A549 (cell line): ENCODE measurements at regions not wholly inside any gene's neighbourhood (a gene's known extent, or its start where the extent isn't known, plus 50 kb on each side); places are given as distances from the start of the nearest gene placed in this dataset.

Experiments
- ATAC-seq, 2 experiments: fragments of 200-7000 bp in 1 of 2; fragments of >200 bp in 1 of 2; cut with Nextera tagmentation in 1 of 2; cut with Tn5 transposase in 1 of 2; 3 replicates each; pipeline versions ENCODE4 v1.8.0 to v1.9.1; 2018 to 2020; ENCODE audit warnings: mild to moderate bottlenecking in 1 of 2, moderate library complexity in 1 of 2
- CTCF ChIA-PET: fragments of 300-600 bp; sonication (Branson Sonifier 250); formaldehyde crosslinking; extraction: SDS; loops from one replicate; lab custom pipeline; 2021; ENCODE audit warnings: antibody characterized with exemption, inconsistent platforms; lab: Yijun Ruan, JAX
- POLR2A ChIA-PET: fragments of 350-600 bp; formaldehyde crosslinking; extraction: SDS; loops from one replicate; lab custom pipeline; 2021; ENCODE audit warnings: antibody characterized with exemption, inconsistent platforms; lab: Yijun Ruan, JAX
- DNase-seq, 2 experiments: peaks; one replicate each; pipeline versions ENCODE4 v3.0.0 to v3.0.0-alpha.2; 2011 to 2016; ENCODE audit warnings: low read depth in 1 of 2, low spot score in 1 of 2
- FAIRE-seq: peaks from 2 replicates; lab custom pipeline; 2011; peaks lifted over from hg19 to GRCh38; lab: Jason Lieb, UNC
- H3K27ac ChIP-seq, 2 experiments: fragments of >200 bp; sonication (Bioruptor Twin); formaldehyde crosslinking; 3 replicates each; pipeline ENCODE4 v1.5.1; 2016 to 2017
- H3K4me1 ChIP-seq: fragments of >200 bp; sonication (Bioruptor Twin); formaldehyde crosslinking; 3 replicates; pipeline ENCODE4 v1.6.1; 2016
- H3K4me2 ChIP-seq: fragments of >200 bp; sonication (Bioruptor Twin); formaldehyde crosslinking; 3 replicates; pipeline ENCODE4 v1.6.1; 2016
- H3K4me3 ChIP-seq: fragments of >200 bp; sonication (Bioruptor Twin); formaldehyde crosslinking; 3 replicates; pipeline ENCODE4 v1.5.1; 2016
- H3K9me3 ChIP-seq: fragments of >200 bp; sonication (Bioruptor Twin); formaldehyde crosslinking; 3 replicates; pipeline ENCODE4 v1.6.1; 2016
- BCL3 ChIP-seq: fragments of >200 bp; sonication (Bioruptor Twin); formaldehyde crosslinking; IDR thresholded peaks from 3 replicates; pipeline ENCODE4 v1.6.1; 2016
- CBX8 ChIP-seq: fragments of 200-600 bp; sonication (generic); IDR thresholded peaks from 2 replicates; pipeline ENCODE4 v1.6.1; 2016
- CEBPB ChIP-seq, 2 experiments: fragments of >200 bp in 1 of 2; sonication (Bioruptor Twin) in 1 of 2; formaldehyde crosslinking in 1 of 2; IDR thresholded peaks; 2 replicates each; pipeline ENCODE4 v1.6.1; 2012 to 2016
- CHD4 ChIP-seq: fragments of 200-600 bp; sonication (generic); IDR thresholded peaks from 2 replicates; pipeline ENCODE4 v1.6.1; 2016; ENCODE audit warnings: antibody characterized with exemption, mild to moderate bottlenecking, borderline replicate concordance
- EHF ChIP-seq: fragments of 250-450 bp; sonication (Bioruptor Pico); IDR thresholded peaks from 2 replicates; pipeline ENCODE4 v1.5.0; 2020; ENCODE audit warnings: mild to moderate bottlenecking
- EHMT2 ChIP-seq: fragments of 200-600 bp; sonication (generic); IDR thresholded peaks from 2 replicates; pipeline ENCODE4 v1.6.1; 2016; ENCODE audit warnings: antibody characterized with exemption, low read depth, mild to moderate bottlenecking, moderate library complexity
- ESRRA ChIP-seq: fragments of 150-350 bp; IDR thresholded peaks from 2 replicates; pipeline ENCODE4 v1.6.1; 2014; ENCODE audit warnings: mild to moderate bottlenecking, low read length, borderline replicate concordance
- FOXS1 ChIP-seq: fragments of 250-450 bp; sonication (Bioruptor Pico); IDR thresholded peaks from 2 replicates; pipeline ENCODE4 v1.5.0; 2020; ENCODE audit warnings: mild to moderate bottlenecking, moderate library complexity
- HDAC2 ChIP-seq: fragments of 200-600 bp; sonication (generic); IDR thresholded peaks from 2 replicates; pipeline ENCODE4 v1.6.1; 2016
- HES2 ChIP-seq: fragments of >200 bp; sonication (Bioruptor Twin); formaldehyde crosslinking; IDR thresholded peaks from 2 replicates; pipeline ENCODE4 v1.6.1; 2016
- HOXB5 ChIP-seq: fragments of 250-450 bp; sonication (Bioruptor Pico); IDR thresholded peaks from 2 replicates; pipeline ENCODE4 v1.5.0; 2020; ENCODE audit warnings: mild to moderate bottlenecking, moderate library complexity
- KDM1A ChIP-seq: fragments of 200-600 bp; sonication (generic); IDR thresholded peaks from 2 replicates; pipeline ENCODE4 v1.6.1; 2016; ENCODE audit warnings: low read depth, mild to moderate bottlenecking
- MAX ChIP-seq: IDR thresholded peaks from 2 replicates; pipeline ENCODE4 v1.6.1; 2012
- MAZ ChIP-seq: fragments of 150-350 bp; IDR thresholded peaks from 2 replicates; pipeline ENCODE4 v1.6.1; 2014; ENCODE audit warnings: antibody characterized with exemption, low read depth, low read length, borderline replicate concordance
- NFE2L2 ChIP-seq: fragments of 150-350 bp; conservative IDR thresholded peaks from 2 replicates; pipeline ENCODE4 v1.6.1; 2014; ENCODE audit warnings: low read length
- NR3C1 ChIP-seq: fragments of >200 bp; sonication (Bioruptor Twin); formaldehyde crosslinking; IDR thresholded peaks from 3 replicates; pipeline ENCODE4 v1.6.1; 2017
- RAD21 ChIP-seq, 2 experiments: fragments of >200 bp in 1 of 2; sonication (Bioruptor Twin) in 1 of 2; formaldehyde crosslinking in 1 of 2; IDR thresholded peaks in 1 of 2; conservative IDR thresholded peaks in 1 of 2; 2 replicates in 1 of 2; 3 replicates in 1 of 2; pipeline ENCODE4 v1.6.1; 2012 to 2018; ENCODE audit warnings: inconsistent platforms in 1 of 2
- SREBF2 ChIP-seq: fragments of 450-650 bp; IDR thresholded peaks from 2 replicates; pipeline ENCODE4 v1.6.1; 2014; ENCODE audit warnings: mild to moderate bottlenecking, moderate library complexity
- TFCP2L1 ChIP-seq: fragments of 250-450 bp; sonication (Bioruptor Pico); IDR thresholded peaks from 2 replicates; pipeline ENCODE4 v1.5.0; 2021; ENCODE audit warnings: mild to moderate bottlenecking
- TP53 ChIP-seq: fragments of 250-450 bp; sonication (Bioruptor Pico); IDR thresholded peaks from 2 replicates; pipeline ENCODE4 v1.5.0; 2021; ENCODE audit warnings: mild to moderate bottlenecking, moderate library complexity
- ZC3H11A ChIP-seq: fragments of 450-650 bp; IDR thresholded peaks from 2 replicates; pipeline ENCODE4 v1.6.1; 2014; ENCODE audit warnings: antibody characterized with exemption, mild to moderate bottlenecking
- ZFP36 ChIP-seq: fragments of 450-650 bp; IDR thresholded peaks from 2 replicates; pipeline ENCODE4 v1.6.1; 2014; ENCODE audit warnings: borderline replicate concordance; ENCODE audit not compliant: partially characterized antibody
- WGBS: methylation state at CpG from one replicate; pipeline ENCODE4 v1.1.6; 2017; ENCODE audit errors: missing lambda C conversion rate; 5-methylcytosine and 5-hydroxymethylcytosine counted together

- TF ChIP-seq CEBPB (IDR thresholded peaks at IDR 0.05) (no peak), TFCP2L1 (CRISPR knock-in tag) (no peak), ZC3H11A (no peak), CHD4 (no peak), EHF (CRISPR knock-in tag) (no peak), ZFP36 (no peak), HOXB5 (CRISPR knock-in tag) (no peak)
- TF ChIP-seq, all 56 proteins: peak for 0
- ATAC-seq (no peak), FAIRE-seq (no peak), DNase-seq (no peak)
- CTCF ChIA-PET = no interaction called here
- Histone ChIP-seq H3K4me3 (no peak overlapping the region), H3K9me3 (no peaks in the 10 kb centered on the region), H3K4me1 (no peaks in the 10 kb centered on the region), H3K27ac (no peak overlapping the region), H3K4me2 (no peak overlapping the region)
- POLR2A ChIA-PET = no interaction called here
- WGBS = 52% methylated on average over 6 of the region's 6 CpGs
Observed at GRCh38 chr7:142383841-142384492, 126.1 kb upstream of the PRSS58 start.

- no peak for TF ChIP-seq HOXB5 (CRISPR knock-in tag)
- no peaks in the 10 kb centered on the region for H3K4me1 ChIP-seq
- 18% methylated on average over 2 of the region's 2 CpGs for WGBS
- FAIRE-seq (no peak), DNase-seq (no peak), ATAC-seq (no peak)
- no peak overlapping the region for H3K4me3 ChIP-seq
- H3K27ac ChIP-seq = no peak overlapping the region
- ChIA-PET CTCF (interaction anchor here (0.8 to 1.1 kb wide), 3 partner anchors 10 to 17 kb away, joined by 3 to 5 read pairs (median 3); no protein-coding TSS in a partner anchor), POLR2A (no interaction called here)
- no peak overlapping the region for H3K4me2 ChIP-seq
- H3K9me3 ChIP-seq = no peaks in the 10 kb centered on the region
Observed at GRCh38 chr7:142381727-142382390, 124.0 kb upstream of the PRSS58 start.

GRCh38 chr7:142380069-142380468 is 122.2 kb upstream of the PRSS58 start:
- ATAC-seq (no peak), DNase-seq (no peak), FAIRE-seq (no peak)
- ChIA-PET CTCF (interaction anchor here (1.0 kb wide), 1 partner anchor 14 kb away, joined by 3 read pairs; no protein-coding TSS in a partner anchor), POLR2A (no interaction called here)
- Histone ChIP-seq H3K4me1 (no peaks in the 10 kb centered on the region), H3K4me2 (no peak overlapping the region), H3K27ac (no peak overlapping the region), H3K9me3 (no peaks in the 10 kb centered on the region), H3K4me3 (no peak overlapping the region)
- WGBS = 37% methylated on average over 3 of the region's 3 CpGs
- TF ChIP-seq MAZ = no peak
- no peak for TF ChIP-seq CBX8
- TF ChIP-seq SREBF2 = no peak
- no peak for TF ChIP-seq TP53
- TF ChIP-seq ZC3H11A = no peak
- no peak for TF ChIP-seq NR3C1
- no peak for TF ChIP-seq MAX
- no peak for TF ChIP-seq HDAC2
- no peak for TF ChIP-seq BCL3
- no peak for TF ChIP-seq NFE2L2
- no peak for TF ChIP-seq HES2
- no peak for TF ChIP-seq FOXS1 (CRISPR knock-in tag)
- no peak for TF ChIP-seq KDM1A
- no peak for TF ChIP-seq EHMT2
- TF ChIP-seq ESRRA = no peak
- TF ChIP-seq TFCP2L1 (CRISPR knock-in tag) = no peak
- TF ChIP-seq RAD21 (conservative IDR thresholded peaks at IDR 0.05 in 1 of 2, IDR thresholded peaks at IDR 0.05 in 1 of 2) = no peak
